ENCODE measurements at regions not wholly inside any gene's neighbourhood (a gene's known extent, or its start where the extent isn't known, plus 50 kb on each side); places are given as distances from the start of the nearest gene placed in this dataset.

DNA sequence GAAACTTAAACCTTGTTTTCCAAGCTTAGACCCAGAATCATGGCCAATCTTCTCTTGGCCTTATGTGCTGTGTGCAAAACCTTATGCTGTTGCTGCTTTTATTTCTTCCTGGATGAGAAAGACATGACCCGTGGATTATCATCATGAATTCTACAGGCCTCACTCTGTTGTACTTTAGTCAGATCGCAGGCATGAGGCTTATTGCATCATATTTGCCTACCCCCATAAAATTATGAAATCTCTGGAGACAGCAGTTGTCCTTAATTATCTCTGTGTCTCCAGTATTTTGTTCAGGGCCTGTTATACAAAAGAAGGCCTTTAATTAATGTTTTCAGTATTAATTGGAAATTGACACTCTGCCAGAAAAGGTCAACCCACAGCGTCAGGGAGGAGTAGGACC is 71.6 kb downstream of the PLCE1 start:
- Histone ChIP-seq H3K27me3 (ENCODE audit: control insufficient read depth in 1 of 2, insufficient read depth in 2 of 2, low read length in 2 of 2) (no peaks in the 10 kb centered on the region), H3K27ac (ENCODE audit: low read depth in 2 of 2, low read length in 1 of 2) (no peak overlapping the region), H3K4me3 (ENCODE audit: low read depth in 1 of 2, low read length in 2 of 2) (no peak overlapping the region), H3K9me3 (ENCODE audit: control insufficient read depth in 2 of 2, insufficient read depth in 1 of 2, low read depth in 1 of 2, low read length in 1 of 2) (no peaks in the 10 kb centered on the region), H3K4me1 (ENCODE audit: control insufficient read depth in 2 of 2, insufficient read depth in 2 of 2, low read length in 1 of 2) (no peaks in the 10 kb centered on the region), H3K36me3 (ENCODE audit: control insufficient read depth in 2 of 2, insufficient read depth in 2 of 2, low read length in 1 of 2) (no peaks in the 10 kb centered on the region)
- 65 to 73% methylated on average over 3 of the region's 3 CpGs for WGBS, 2 donors

DNA sequence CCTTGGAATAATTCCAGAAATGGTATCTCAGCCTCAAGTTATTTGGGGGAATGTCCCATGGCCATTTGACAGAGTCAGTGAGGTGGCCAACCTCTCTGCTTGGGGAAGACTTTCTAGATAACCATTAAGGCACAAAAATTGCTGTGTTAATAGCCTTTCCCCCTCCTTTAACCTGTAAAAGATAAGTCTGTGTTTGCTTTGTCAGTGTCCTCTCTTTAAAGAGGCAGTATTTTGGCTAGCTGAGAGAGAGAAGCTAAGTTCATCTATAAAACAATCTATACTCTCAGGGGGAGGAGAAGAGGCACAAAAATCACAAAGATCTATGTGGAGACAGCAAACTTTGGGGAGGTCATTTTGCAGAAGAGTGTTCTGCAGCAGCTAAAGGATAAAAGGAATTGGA is 72.1 kb downstream of the PLCE1 start:
- Histone ChIP-seq H3K9me3 (ENCODE audit: control insufficient read depth in 2 of 2, insufficient read depth in 1 of 2, low read depth in 1 of 2, low read length in 1 of 2) (no peaks in the 10 kb centered on the region), H3K4me3 (ENCODE audit: low read depth in 1 of 2, low read length in 2 of 2) (no peak overlapping the region), H3K36me3 (ENCODE audit: control insufficient read depth in 2 of 2, insufficient read depth in 2 of 2, low read length in 1 of 2) (no peaks in the 10 kb centered on the region), H3K27me3 (ENCODE audit: control insufficient read depth in 1 of 2, insufficient read depth in 2 of 2, low read length in 2 of 2) (no peaks in the 10 kb centered on the region), H3K27ac (ENCODE audit: low read depth in 2 of 2, low read length in 1 of 2) (no peak overlapping the region), H3K4me1 (ENCODE audit: control insufficient read depth in 2 of 2, insufficient read depth in 2 of 2, low read length in 1 of 2) (no peaks in the 10 kb centered on the region)

DNA sequence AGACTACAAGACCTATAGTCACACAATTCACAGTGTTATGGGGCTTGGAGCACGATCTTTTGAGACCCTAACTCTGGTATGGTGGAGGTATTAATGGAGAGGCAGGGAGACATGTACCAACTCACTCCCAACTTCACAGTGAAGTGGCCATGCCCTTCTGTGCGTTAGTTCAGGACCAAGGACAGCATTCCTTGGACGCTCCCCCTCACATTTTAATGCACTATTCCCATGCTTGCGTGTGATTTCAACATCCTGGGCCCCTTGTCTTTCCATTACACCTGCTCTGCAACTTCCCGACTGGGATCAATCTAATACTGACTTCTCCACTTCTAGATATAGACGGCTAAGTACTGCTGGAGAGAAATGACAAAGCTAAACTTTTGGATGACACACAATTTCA is 72.7 kb downstream of the PLCE1 start:
- WGBS, 2 donors, result 27 to 33% methylated on average over 6 of the region's 6 CpGs
- H3K4me1 ChIP-seq (ENCODE audit: control insufficient read depth in 2 of 2, insufficient read depth in 2 of 2, low read length in 1 of 2), result no peaks in the 10 kb centered on the region
- no peaks in the 10 kb centered on the region for H3K9me3 ChIP-seq (ENCODE audit: control insufficient read depth in 2 of 2, insufficient read depth in 1 of 2, low read depth in 1 of 2, low read length in 1 of 2)
- no peak overlapping the region for H3K4me3 ChIP-seq (ENCODE audit: low read depth in 1 of 2, low read length in 2 of 2)
- no peaks in the 10 kb centered on the region for H3K36me3 ChIP-seq (ENCODE audit: control insufficient read depth in 2 of 2, insufficient read depth in 2 of 2, low read length in 1 of 2)
- no peaks in the 10 kb centered on the region for H3K27me3 ChIP-seq (ENCODE audit: control insufficient read depth in 1 of 2, insufficient read depth in 2 of 2, low read length in 2 of 2)
- no peak overlapping the region for H3K27ac ChIP-seq (ENCODE audit: low read depth in 2 of 2, low read length in 1 of 2)

- Histone ChIP-seq H3K27me3 (ENCODE audit: control insufficient read depth in 1 of 2, insufficient read depth in 2 of 2, low read length in 2 of 2) (no peaks in the 10 kb centered on the region), H3K27ac (ENCODE audit: low read depth in 2 of 2, low read length in 1 of 2) (no peak overlapping the region), H3K4me1 (ENCODE audit: control insufficient read depth in 2 of 2, insufficient read depth in 2 of 2, low read length in 1 of 2) (no peaks in the 10 kb centered on the region), H3K36me3 (ENCODE audit: control insufficient read depth in 2 of 2, insufficient read depth in 2 of 2, low read length in 1 of 2) (no peaks in the 10 kb centered on the region), H3K9me3 (ENCODE audit: control insufficient read depth in 2 of 2, insufficient read depth in 1 of 2, low read depth in 1 of 2, low read length in 1 of 2) (no peaks in the 10 kb centered on the region), H3K4me3 (ENCODE audit: low read depth in 1 of 2, low read length in 2 of 2) (no peak overlapping the region)
- WGBS, 2 donors, result 42 to 50% methylated on average over 2 of the region's 2 CpGs
Measured at GRCh38 chr10:94069884-94070283, 76.2 kb downstream of the PLCE1 start.

DNA sequence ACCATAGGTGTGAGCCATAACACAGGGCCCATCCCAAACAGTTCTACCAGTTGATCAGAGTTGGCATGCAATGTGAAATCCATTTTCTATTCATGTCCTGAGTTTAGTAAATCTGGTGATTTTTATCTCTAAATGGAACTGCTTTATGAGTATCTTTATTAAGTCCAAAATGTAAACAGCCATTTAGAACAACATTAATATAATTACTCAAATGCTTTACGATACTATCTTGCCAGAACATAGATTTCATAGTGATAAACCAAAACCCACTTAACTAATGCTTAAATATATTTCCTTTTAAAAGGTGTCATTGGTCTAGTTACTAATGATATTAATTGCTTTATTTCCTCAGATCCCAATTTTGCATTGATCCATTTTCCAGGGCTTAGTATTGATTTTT is 80.7 kb downstream of the PLCE1 start:
- Histone ChIP-seq H3K9me3 (ENCODE audit: control insufficient read depth in 2 of 2, insufficient read depth in 1 of 2, low read depth in 1 of 2, low read length in 1 of 2) (no peaks in the 10 kb centered on the region), H3K4me1 (ENCODE audit: control insufficient read depth in 2 of 2, insufficient read depth in 2 of 2, low read length in 1 of 2) (no peaks in the 10 kb centered on the region), H3K4me3 (ENCODE audit: low read depth in 1 of 2, low read length in 2 of 2) (no peak overlapping the region), H3K27ac (ENCODE audit: low read depth in 2 of 2, low read length in 1 of 2) (no peak overlapping the region), H3K27me3 (ENCODE audit: control insufficient read depth in 1 of 2, insufficient read depth in 2 of 2, low read length in 2 of 2) (no peaks in the 10 kb centered on the region), H3K36me3 (ENCODE audit: control insufficient read depth in 2 of 2, insufficient read depth in 2 of 2, low read length in 1 of 2) (no peaks in the 10 kb centered on the region)
- WGBS, 2 donors, result 93 to 95% methylated on average over 1 of the region's 1 CpG

DNA sequence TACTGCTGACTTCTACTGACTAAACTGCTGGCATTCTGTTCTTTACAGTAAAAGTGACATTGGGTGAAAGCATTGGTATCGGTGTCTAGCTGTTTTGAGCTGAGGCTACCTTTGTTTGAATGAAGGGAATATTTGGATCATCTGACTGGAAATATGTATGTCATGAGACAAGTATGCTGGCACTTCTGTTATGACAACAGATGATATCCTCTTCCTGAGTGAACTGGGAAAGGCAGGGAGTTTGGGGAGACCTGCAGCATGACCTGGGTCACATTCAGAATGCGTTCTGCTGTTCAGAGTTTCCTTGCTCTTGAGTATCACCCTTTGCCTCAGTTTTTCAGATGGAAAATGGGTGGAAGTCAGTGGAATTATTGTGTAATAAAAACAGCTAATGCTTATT is 81.8 kb downstream of the PLCE1 start:
- Histone ChIP-seq H3K36me3 (ENCODE audit: control insufficient read depth in 2 of 2, insufficient read depth in 2 of 2, low read length in 1 of 2) (no peaks in the 10 kb centered on the region), H3K27ac (ENCODE audit: low read depth in 2 of 2, low read length in 1 of 2) (no peak overlapping the region), H3K9me3 (ENCODE audit: control insufficient read depth in 2 of 2, insufficient read depth in 1 of 2, low read depth in 1 of 2, low read length in 1 of 2) (no peaks in the 10 kb centered on the region), H3K27me3 (ENCODE audit: control insufficient read depth in 1 of 2, insufficient read depth in 2 of 2, low read length in 2 of 2) (no peaks in the 10 kb centered on the region), H3K4me3 (ENCODE audit: low read depth in 1 of 2, low read length in 2 of 2) (no peak overlapping the region), H3K4me1 (ENCODE audit: control insufficient read depth in 2 of 2, insufficient read depth in 2 of 2, low read length in 1 of 2) (no peaks in the 10 kb centered on the region)
- WGBS, 2 donors, result 82 to 88% methylated on average over 2 of the region's 2 CpGs

GRCh38 chr10:94076325-94076841 is 82.7 kb downstream of the PLCE1 start:
- Histone ChIP-seq H3K36me3 (ENCODE audit: control insufficient read depth in 2 of 2, insufficient read depth in 2 of 2, low read length in 1 of 2) (no peaks in the 10 kb centered on the region), H3K27ac (ENCODE audit: low read depth in 2 of 2, low read length in 1 of 2) (no peak overlapping the region), H3K27me3 (ENCODE audit: control insufficient read depth in 1 of 2, insufficient read depth in 2 of 2, low read length in 2 of 2) (no peaks in the 10 kb centered on the region), H3K4me1 (ENCODE audit: control insufficient read depth in 2 of 2, insufficient read depth in 2 of 2, low read length in 1 of 2) (no peaks in the 10 kb centered on the region), H3K4me3 (ENCODE audit: low read depth in 1 of 2, low read length in 2 of 2) (no peak overlapping the region), H3K9me3 (ENCODE audit: control insufficient read depth in 2 of 2, insufficient read depth in 1 of 2, low read depth in 1 of 2, low read length in 1 of 2) (no peaks in the 10 kb centered on the region)
- WGBS, 2 donors, result 48 to 62% methylated on average over 2 of the region's 2 CpGs

DNA sequence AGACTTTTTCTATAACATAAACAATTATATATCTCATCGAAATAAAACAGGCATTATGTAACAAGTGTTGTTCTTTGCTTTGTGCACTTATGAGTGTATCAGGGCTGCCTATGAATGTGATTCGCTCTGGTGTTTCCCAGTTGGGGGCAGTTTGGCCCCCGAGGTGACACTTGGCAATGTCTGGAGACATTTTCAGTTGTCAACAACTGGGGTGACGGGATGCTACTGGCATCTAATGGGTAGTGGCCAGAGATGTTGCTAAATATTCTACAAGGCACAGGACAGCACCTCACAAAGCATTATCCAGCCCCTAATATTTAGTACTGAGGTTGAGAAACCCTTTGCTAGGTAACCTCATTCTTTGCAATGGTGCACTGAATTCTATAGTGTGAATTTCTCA is 83.3 kb downstream of the PLCE1 start:
- no peak overlapping the region for H3K27ac ChIP-seq (ENCODE audit: low read depth in 2 of 2, low read length in 1 of 2)
- H3K9me3 ChIP-seq (ENCODE audit: control insufficient read depth in 2 of 2, insufficient read depth in 1 of 2, low read depth in 1 of 2, low read length in 1 of 2), result no peaks in the 10 kb centered on the region
- no peaks in the 10 kb centered on the region for H3K36me3 ChIP-seq (ENCODE audit: control insufficient read depth in 2 of 2, insufficient read depth in 2 of 2, low read length in 1 of 2)
- no peaks in the 10 kb centered on the region for H3K4me1 ChIP-seq (ENCODE audit: control insufficient read depth in 2 of 2, insufficient read depth in 2 of 2, low read length in 1 of 2)
- H3K4me3 ChIP-seq (ENCODE audit: low read depth in 1 of 2, low read length in 2 of 2), result no peak overlapping the region
- H3K27me3 ChIP-seq (ENCODE audit: control insufficient read depth in 1 of 2, insufficient read depth in 2 of 2, low read length in 2 of 2), result no peaks in the 10 kb centered on the region
- 69% methylated on average over 4 of the region's 4 CpGs for WGBS, 2 donors

GRCh38 chr10:94080108-94080507 is 86.4 kb downstream of the PLCE1 start:
- no peak overlapping the region for H3K27ac ChIP-seq (ENCODE audit: low read depth in 2 of 2, low read length in 1 of 2)

GRCh38 chr10:94083662-94084265 is 90.0 kb downstream of the PLCE1 start:
- Histone ChIP-seq H3K36me3 (ENCODE audit: control insufficient read depth in 2 of 2, insufficient read depth in 2 of 2, low read length in 1 of 2) (no peaks in the 10 kb centered on the region), H3K4me3 (ENCODE audit: low read depth in 1 of 2, low read length in 2 of 2) (no peak overlapping the region), H3K4me1 (ENCODE audit: control insufficient read depth in 2 of 2, insufficient read depth in 2 of 2, low read length in 1 of 2) (no peaks in the 10 kb centered on the region), H3K27ac (ENCODE audit: low read depth in 2 of 2, low read length in 1 of 2) (no peak overlapping the region), H3K9me3 (ENCODE audit: control insufficient read depth in 2 of 2, insufficient read depth in 1 of 2, low read depth in 1 of 2, low read length in 1 of 2) (no peaks in the 10 kb centered on the region), H3K27me3 (ENCODE audit: control insufficient read depth in 1 of 2, insufficient read depth in 2 of 2, low read length in 2 of 2) (no peaks in the 10 kb centered on the region)
- WGBS, 2 donors, result 64 to 65% methylated on average over 5 of the region's 5 CpGs

More at GRCh38 chr10:94080108-94080507, 86.4 kb downstream of the PLCE1 start:
- H3K27me3 ChIP-seq (ENCODE audit: control insufficient read depth in 1 of 2, insufficient read depth in 2 of 2, low read length in 2 of 2), result no peaks in the 10 kb centered on the region
- H3K36me3 ChIP-seq (ENCODE audit: control insufficient read depth in 2 of 2, insufficient read depth in 2 of 2, low read length in 1 of 2), result no peaks in the 10 kb centered on the region
- H3K9me3 ChIP-seq (ENCODE audit: control insufficient read depth in 2 of 2, insufficient read depth in 1 of 2, low read depth in 1 of 2, low read length in 1 of 2), result no peaks in the 10 kb centered on the region
- no peak overlapping the region for H3K4me3 ChIP-seq (ENCODE audit: low read depth in 1 of 2, low read length in 2 of 2)
- H3K4me1 ChIP-seq (ENCODE audit: control insufficient read depth in 2 of 2, insufficient read depth in 2 of 2, low read length in 1 of 2), result no peaks in the 10 kb centered on the region

All from esophagus (tissue), 2 donors.